GM19397 (cell line): ENCODE measurements at regions not wholly inside any gene's neighbourhood (a gene's known extent, or its start where the extent isn't known, plus 50 kb on each side); places are given as distances from the start of the nearest gene placed in this dataset.
"Not testable (repeated sequence)": the region's sequence is repeated elsewhere in the genome, so short reads cannot be mapped to it uniquely, and the experiment has no call there.

Source experiments
- ATAC-seq: cut with Tn5 transposase; IDR thresholded peaks from one replicate; pipeline ENCODE4 v1.9.1; 2021; ENCODE audit warnings: mild to moderate bottlenecking, moderate library complexity; ENCODE audit not compliant: unreplicated experiment

- ATAC-seq, result no peak
These were observed 102.2 kb upstream of the SLC24A3 start for GRCh38 chr20:19110285-19110684.

GRCh38 chr20:19110881-19111460 is 101.5 kb upstream of the SLC24A3 start:
- ATAC-seq, result no peak

DNA sequence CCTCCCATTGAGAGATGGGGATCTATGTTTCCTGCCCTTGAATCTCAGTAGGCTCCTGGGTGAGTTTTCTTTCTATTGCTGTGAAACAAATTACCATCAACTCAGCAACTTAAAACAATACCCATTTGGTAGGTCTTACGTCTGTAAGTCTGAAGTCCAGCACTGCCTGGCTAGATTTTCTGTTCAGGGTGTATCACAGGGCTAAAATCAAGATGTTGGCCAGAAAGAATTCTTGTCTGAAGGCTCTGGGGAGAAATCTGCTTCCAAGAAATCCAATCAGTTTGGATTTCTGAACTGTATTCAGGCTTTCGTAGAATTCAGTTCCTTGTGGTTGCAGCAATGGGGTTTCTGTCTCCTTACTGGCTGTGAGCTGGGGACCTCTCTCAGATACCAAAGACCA is 99.6 kb upstream of the SLC24A3 start:
- no peak for ATAC-seq

- no peak for ATAC-seq
These were observed 99.0 kb upstream of the SLC24A3 start for GRCh38 chr20:19113343-19113930.

- no peak for ATAC-seq
These were observed 98.0 kb upstream of the SLC24A3 start for GRCh38 chr20:19114410-19114809.

GRCh38 chr20:19115581-19115980 is 96.9 kb upstream of the SLC24A3 start:
- no peak for ATAC-seq

DNA sequence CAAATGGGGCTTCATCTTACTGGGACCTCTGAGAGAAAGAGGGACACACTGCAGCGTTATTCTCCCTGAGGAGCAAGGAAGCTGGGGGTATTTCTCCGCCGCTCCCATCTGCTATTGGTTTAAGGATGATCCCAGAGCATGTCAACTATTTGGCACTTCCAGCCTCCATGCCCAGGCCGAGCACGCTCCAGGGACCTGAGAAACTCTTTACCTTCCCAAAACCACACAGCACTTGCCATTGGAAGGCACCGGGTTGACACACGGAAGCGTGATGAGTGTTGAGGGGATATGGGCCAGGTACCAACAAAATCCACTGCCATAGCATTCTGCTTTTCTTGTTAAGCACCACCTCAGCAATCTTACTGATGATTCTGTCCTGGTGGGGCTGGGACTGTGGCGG is 92.4 kb upstream of the SLC24A3 start:
- ATAC-seq, result no peak

DNA sequence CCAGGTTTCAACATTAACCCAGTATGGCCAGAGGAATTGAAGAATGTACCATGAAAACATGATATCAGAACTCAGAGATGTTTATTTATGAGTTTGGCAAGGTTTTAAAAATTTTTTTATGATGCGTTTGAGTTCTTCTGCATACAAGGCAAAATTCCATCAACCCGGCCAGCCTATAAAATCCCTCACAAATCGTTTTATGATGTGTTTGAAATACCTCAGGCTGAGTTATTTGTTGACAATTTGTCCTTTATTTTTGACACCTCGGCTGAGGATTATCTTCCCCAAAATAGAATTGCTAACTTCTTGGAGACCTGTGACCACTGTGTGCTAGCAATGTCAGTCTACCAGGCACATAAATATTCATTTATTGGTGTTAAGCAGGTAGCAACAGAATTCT is 91.9 kb upstream of the SLC24A3 start:
- ATAC-seq, result no peak

GRCh38 chr20:19121463-19121862 is 91.0 kb upstream of the SLC24A3 start:
- ATAC-seq, result no peak

DNA sequence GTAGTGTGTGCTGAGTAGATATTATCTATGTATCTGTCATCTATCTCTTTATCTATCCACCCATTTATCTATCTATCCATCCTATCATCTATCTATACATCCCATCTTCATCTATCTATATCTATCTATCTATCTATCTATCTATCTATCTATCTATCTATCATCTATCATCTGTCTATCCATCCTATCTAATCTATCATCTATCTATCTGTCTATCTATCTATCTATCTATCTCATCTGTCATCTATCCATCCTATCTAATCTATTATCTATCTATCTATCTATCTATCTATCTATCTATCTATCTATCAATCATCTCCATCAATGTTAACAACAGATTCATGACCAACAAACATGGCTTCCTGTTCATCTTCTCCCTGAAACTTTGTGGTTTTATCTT is 90.5 kb upstream of the SLC24A3 start:
- ATAC-seq, result no peak

DNA sequence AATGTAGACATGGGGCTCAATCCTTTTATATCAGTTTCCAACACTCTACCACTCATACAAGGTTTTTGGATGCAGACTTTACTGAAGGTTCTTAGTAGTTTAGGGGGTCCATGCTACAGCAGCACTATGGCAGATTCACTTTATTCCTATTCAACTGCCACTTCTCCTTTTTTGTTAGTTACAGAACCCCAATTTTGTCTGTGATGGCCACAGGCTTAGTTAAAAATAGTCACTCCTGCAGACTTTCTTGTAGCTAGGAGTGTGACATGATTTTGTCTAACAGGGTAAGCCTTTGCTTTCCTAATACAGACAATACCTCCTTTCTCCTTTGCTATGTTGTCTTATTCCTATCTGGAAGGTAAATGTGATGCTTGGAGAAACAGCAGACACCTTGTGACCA is 90.0 kb upstream of the SLC24A3 start:
- ATAC-seq, result no peak

- no peak for ATAC-seq
These were observed 86.9 kb upstream of the SLC24A3 start for GRCh38 chr20:19125508-19125907.

DNA sequence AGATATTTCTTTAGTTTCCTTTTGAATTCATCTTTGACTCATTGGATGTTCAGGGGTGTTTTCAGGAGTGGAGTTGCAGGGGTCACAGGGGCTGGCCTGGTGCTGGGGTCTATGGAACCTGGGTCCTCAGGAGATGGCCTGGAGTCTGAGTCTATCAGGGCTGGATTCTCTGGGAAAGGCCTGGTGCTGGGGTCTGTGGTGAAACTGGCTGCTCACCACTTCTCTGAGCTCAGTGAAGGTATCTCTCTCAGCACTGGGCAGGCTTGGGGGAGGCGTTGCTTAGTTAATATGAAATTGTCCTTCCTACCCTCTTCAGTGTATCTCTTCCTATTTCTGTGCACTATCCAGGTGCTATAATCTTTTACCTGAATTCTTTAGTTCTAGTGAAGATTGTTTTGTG is 83.1 kb upstream of the SLC24A3 start:
- no peak for ATAC-seq

GRCh38 chr20:19129976-19130612 is 82.3 kb upstream of the SLC24A3 start:
- no peak for ATAC-seq

- ATAC-seq, result no peak
These were observed 81.8 kb upstream of the SLC24A3 start for GRCh38 chr20:19130613-19130984.

DNA sequence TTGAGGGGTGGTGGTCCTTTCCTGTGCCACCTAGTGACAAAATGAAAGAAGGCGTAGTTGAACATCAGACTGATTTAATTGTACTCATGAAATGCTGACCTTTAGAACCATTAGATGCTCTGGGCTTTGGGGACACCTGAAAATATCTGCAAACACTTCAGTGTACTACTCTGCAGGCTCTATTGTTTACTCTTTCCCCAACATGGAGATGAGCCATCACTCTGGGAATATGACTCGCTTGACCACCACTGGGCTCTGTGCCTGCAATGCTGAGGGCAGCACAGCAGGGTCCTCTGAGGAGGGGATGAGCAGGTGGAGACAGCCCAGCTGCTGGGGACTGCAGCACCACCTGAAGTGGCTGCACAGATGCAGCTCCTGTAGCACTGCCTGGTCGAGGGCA is 74.8 kb upstream of the SLC24A3 start:
- ATAC-seq, result no peak

DNA sequence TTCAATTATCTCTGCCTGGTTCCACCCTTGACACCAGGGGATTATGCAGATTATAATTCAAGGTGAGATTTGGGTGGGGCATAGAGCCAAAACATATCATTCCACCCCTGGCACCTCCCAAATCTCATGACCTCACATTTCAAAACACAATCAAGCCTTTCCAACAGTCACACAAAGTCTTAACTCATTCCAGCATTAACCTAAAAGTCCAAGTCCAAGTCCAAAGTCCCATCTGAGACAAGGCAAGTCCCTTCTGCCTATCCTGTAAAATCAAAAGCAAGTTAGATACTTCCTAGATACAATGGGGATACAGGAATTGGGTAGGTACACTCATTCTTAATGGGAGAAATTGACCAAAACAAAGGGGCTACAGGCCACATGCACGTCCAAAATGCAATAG is 73.7 kb upstream of the SLC24A3 start:
- no peak for ATAC-seq

DNA sequence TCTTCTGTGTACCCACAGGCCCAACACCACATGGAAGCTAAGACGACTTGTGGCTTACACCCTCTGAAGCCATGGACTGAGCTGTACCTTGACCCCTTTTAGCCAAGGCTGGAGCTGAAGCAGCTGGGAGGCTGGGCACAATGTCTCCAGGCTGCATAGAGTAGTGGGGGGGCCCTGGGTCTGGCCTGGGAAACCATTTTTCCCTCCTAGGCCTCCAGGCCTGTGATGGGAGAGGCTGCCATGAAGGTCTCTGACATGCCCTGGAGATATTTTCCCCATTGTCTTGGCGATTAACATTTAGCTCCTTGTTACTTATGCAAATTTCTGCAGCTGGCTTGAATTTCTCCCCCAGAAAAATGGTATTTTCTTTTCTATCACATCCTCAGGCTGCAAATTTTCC is 72.9 kb upstream of the SLC24A3 start:
- not testable (repeated sequence) for ATAC-seq

DNA sequence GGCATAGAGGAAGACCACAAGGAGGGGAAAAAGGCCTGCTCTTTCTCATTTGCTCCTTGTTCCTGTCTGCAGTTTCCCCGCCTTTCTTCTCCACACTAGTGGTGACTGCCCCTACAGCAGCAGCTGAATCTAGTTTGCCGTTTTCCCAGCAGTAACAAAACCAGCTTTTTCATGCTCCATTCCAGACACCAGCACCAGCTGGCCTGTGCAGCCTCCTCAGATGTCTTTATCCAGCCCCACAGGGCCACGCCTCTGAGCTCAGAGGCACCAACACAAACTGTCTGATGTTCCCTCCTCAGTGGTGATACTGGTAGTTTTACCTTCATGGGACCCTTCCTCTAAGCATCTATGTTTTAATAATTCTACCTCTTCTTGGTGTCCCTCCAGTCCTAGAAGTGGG is 70.4 kb upstream of the SLC24A3 start:
- ATAC-seq, result no peak

DNA sequence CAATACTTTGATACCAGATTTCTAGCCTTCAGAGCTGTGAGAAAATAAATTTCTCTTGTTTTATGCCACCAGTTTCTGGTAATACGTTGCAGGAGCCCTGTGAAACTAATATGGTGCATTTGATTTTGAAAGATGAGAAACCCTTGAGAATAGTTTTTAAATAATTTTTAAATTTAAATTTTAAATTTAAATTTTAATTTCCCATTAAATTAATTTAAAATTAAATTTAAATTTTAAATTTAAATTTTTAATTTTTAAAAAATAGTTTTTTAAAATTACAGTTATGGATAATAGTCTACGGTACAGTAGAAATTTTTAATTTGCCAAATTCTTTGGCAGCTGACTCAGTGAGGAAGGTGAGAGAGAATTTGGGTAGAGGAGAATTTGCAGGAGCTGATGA is 68.6 kb upstream of the SLC24A3 start:
- no peak for ATAC-seq

DNA sequence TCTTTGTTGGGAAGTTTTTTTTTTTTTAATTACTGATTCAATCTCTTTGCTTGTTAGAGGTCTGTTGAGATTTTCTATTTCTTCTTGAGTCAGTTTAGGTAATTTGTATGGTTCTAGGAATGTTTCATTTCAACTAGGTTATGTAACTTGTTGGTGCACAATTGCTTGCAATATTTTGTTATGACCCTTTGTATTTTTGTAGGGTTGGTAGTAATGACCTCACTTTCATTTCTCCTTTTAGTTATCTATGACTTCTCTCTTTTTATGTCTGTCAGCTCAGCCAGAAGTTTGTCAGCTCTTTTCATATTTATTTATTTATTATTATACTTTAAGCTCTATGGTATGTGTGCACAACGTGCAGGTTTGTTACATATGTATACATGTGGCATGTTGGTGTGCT is 51.1 kb upstream of the SLC24A3 start:
- no peak for ATAC-seq
